ENCODE measurements at regions not wholly inside any gene's neighbourhood (a gene's known extent, or its start where the extent isn't known, plus 50 kb on each side); places are given as distances from the start of the nearest gene placed in this dataset.
"Not testable (repeated sequence)": the region's sequence is repeated elsewhere in the genome, so short reads cannot be mapped to it uniquely, and the experiment has no call there.

- intact Hi-C loops (cut with micrococcal nuclease; ENCODE audit: unreplicated experiment); H3K36me3 ChIP-seq (ENCODE audit: low read depth); H3K79me2 ChIP-seq (ENCODE audit: low read depth); H3F3A ChIP-seq (ENCODE audit: insufficient read depth, low read depth); H3K4me2 ChIP-seq; DNase-seq; H3K27me3 ChIP-seq (ENCODE audit: insufficient read depth, low read depth); POLR2A ChIA-PET (ENCODE audit: unreplicated experiment); H3K9me2 ChIP-seq (ENCODE audit: insufficient read depth); H3K27ac ChIP-seq; H2AFZ ChIP-seq; H4K20me1 ChIP-seq (ENCODE audit: insufficient read depth); H3K4me1 ChIP-seq (replicated peaks; ENCODE audit: insufficient read depth); CTCF ChIA-PET; H3K9me3 ChIP-seq (ENCODE audit: insufficient read depth, low read depth); H3K4me3 ChIP-seq; BruUV-seq (replicated peaks): not testable (repeated sequence)
Measured at GRCh38 chr6:147651-148050, 144.6 kb upstream of the DUSP22 start.

- POLR2A ChIA-PET (ENCODE audit: unreplicated experiment); H3K4me3 ChIP-seq; H3K4me2 ChIP-seq; intact Hi-C loops (cut with micrococcal nuclease; ENCODE audit: unreplicated experiment); H3K36me3 ChIP-seq (ENCODE audit: low read depth); BruUV-seq (replicated peaks); H3K27ac ChIP-seq; H3K9me3 ChIP-seq (ENCODE audit: insufficient read depth, low read depth); H3K4me1 ChIP-seq (replicated peaks; ENCODE audit: insufficient read depth); H3K9me2 ChIP-seq (ENCODE audit: insufficient read depth); H3K79me2 ChIP-seq (ENCODE audit: low read depth); H4K20me1 ChIP-seq (ENCODE audit: insufficient read depth); CTCF ChIA-PET; H3F3A ChIP-seq (ENCODE audit: insufficient read depth, low read depth); H3K27me3 ChIP-seq (ENCODE audit: insufficient read depth, low read depth); H2AFZ ChIP-seq: not testable (repeated sequence)
- TF ChIP-seq CTCF (conservative IDR thresholded peaks at IDR 0.05) = peak; percentile 65
- DNase-seq = peak in 1 of 2 experiments; percentile 16
Measured at GRCh38 chr6:148051-148984, 144.0 kb upstream of the DUSP22 start.

GRCh38 chr6:150147-150546 is 142.1 kb upstream of the DUSP22 start:
- H3F3A ChIP-seq (ENCODE audit: insufficient read depth, low read depth); intact Hi-C loops (cut with micrococcal nuclease; ENCODE audit: unreplicated experiment); H3K27me3 ChIP-seq (ENCODE audit: insufficient read depth, low read depth); H3K79me2 ChIP-seq (ENCODE audit: low read depth); CTCF ChIA-PET; H3K9me2 ChIP-seq (ENCODE audit: insufficient read depth); H3K4me1 ChIP-seq (replicated peaks; ENCODE audit: insufficient read depth); BruUV-seq (replicated peaks); H3K27ac ChIP-seq; H3K4me2 ChIP-seq; POLR2A ChIA-PET (ENCODE audit: unreplicated experiment); H2AFZ ChIP-seq; H4K20me1 ChIP-seq (ENCODE audit: insufficient read depth); H3K4me3 ChIP-seq; DNase-seq; H3K9me3 ChIP-seq (ENCODE audit: insufficient read depth, low read depth); H3K36me3 ChIP-seq (ENCODE audit: low read depth): not testable (repeated sequence)

- DNase-seq; H3K4me1 ChIP-seq (replicated peaks; ENCODE audit: insufficient read depth); CTCF ChIA-PET; H3K9me3 ChIP-seq (ENCODE audit: insufficient read depth, low read depth); H3K79me2 ChIP-seq (ENCODE audit: low read depth); H3F3A ChIP-seq (ENCODE audit: insufficient read depth, low read depth); H3K4me3 ChIP-seq; H4K20me1 ChIP-seq (ENCODE audit: insufficient read depth); POLR2A ChIA-PET (ENCODE audit: unreplicated experiment); H3K9me2 ChIP-seq (ENCODE audit: insufficient read depth); H3K36me3 ChIP-seq (ENCODE audit: low read depth); BruUV-seq (replicated peaks); intact Hi-C loops (cut with micrococcal nuclease; ENCODE audit: unreplicated experiment); H3K4me2 ChIP-seq; H2AFZ ChIP-seq; H3K27ac ChIP-seq; H3K27me3 ChIP-seq (ENCODE audit: insufficient read depth, low read depth): not testable (repeated sequence)
Measured at GRCh38 chr6:152436-152835, 139.9 kb upstream of the DUSP22 start.

- H3K9me2 ChIP-seq (ENCODE audit: insufficient read depth); H3K27ac ChIP-seq; intact Hi-C loops (cut with micrococcal nuclease; ENCODE audit: unreplicated experiment): not testable (repeated sequence)
Measured at GRCh38 chr6:153026-153425, 139.3 kb upstream of the DUSP22 start.

GRCh38 chr6:153867-154266 is 138.4 kb upstream of the DUSP22 start:
- DNase-seq; H3F3A ChIP-seq (ENCODE audit: insufficient read depth, low read depth); H3K9me3 ChIP-seq (ENCODE audit: insufficient read depth, low read depth); H3K9me2 ChIP-seq (ENCODE audit: insufficient read depth); H3K4me1 ChIP-seq (replicated peaks; ENCODE audit: insufficient read depth); H2AFZ ChIP-seq; H3K4me2 ChIP-seq; H3K4me3 ChIP-seq; H3K36me3 ChIP-seq (ENCODE audit: low read depth); POLR2A ChIA-PET (ENCODE audit: unreplicated experiment); BruUV-seq (replicated peaks); intact Hi-C loops (cut with micrococcal nuclease; ENCODE audit: unreplicated experiment); H4K20me1 ChIP-seq (ENCODE audit: insufficient read depth); H3K27ac ChIP-seq; H3K79me2 ChIP-seq (ENCODE audit: low read depth); H3K27me3 ChIP-seq (ENCODE audit: insufficient read depth, low read depth): not testable (repeated sequence)
- CTCF ChIA-PET = interaction anchor here (0.6 kb wide), 1 partner anchor 439 kb away, joined by 4 read pairs; no protein-coding TSS in a partner anchor

More at GRCh38 chr6:153026-153425, 139.3 kb upstream of the DUSP22 start:
- H4K20me1 ChIP-seq (ENCODE audit: insufficient read depth); H3K79me2 ChIP-seq (ENCODE audit: low read depth); H3K36me3 ChIP-seq (ENCODE audit: low read depth); H3K4me2 ChIP-seq; DNase-seq; H3K4me1 ChIP-seq (replicated peaks; ENCODE audit: insufficient read depth); H3F3A ChIP-seq (ENCODE audit: insufficient read depth, low read depth); POLR2A ChIA-PET (ENCODE audit: unreplicated experiment); CTCF ChIA-PET; H2AFZ ChIP-seq; BruUV-seq (replicated peaks); H3K9me3 ChIP-seq (ENCODE audit: insufficient read depth, low read depth); H3K4me3 ChIP-seq; H3K27me3 ChIP-seq (ENCODE audit: insufficient read depth, low read depth): not testable (repeated sequence)

Measured in PC-9 (cell line).